CD4-positive, alpha-beta T cell treated with Interleukin-6 for 4 hours (primary cell): ENCODE measurements at regions not wholly inside any gene's neighbourhood (a gene's known extent, or its start where the extent isn't known, plus 50 kb on each side); places are given as distances from the start of the nearest gene placed in this dataset.

Experiments
- DNase-seq: peaks from one replicate; pipeline ENCODE4 v3.0.0-alpha.2; 2020; ENCODE audit warnings: mixed read lengths

- no peak for DNase-seq
These were observed 73.0 kb upstream of the POMGNT2 start for GRCh38 chr3:43178891-43179366.

GRCh38 chr3:43177085-43177484 lies 71.2 kb upstream of the POMGNT2 start:
- DNase-seq: no peak

GRCh38 chr3:43176666-43177065 lies 70.8 kb upstream of the POMGNT2 start:
- no peak for DNase-seq

GRCh38 chr3:43175541-43175940 lies 69.7 kb upstream of the POMGNT2 start:
- DNase-seq: no peak

GRCh38 chr3:43173949-43174348 lies 68.1 kb upstream of the POMGNT2 start:
- no peak for DNase-seq

- no peak for DNase-seq
These were observed 65.9 kb upstream of the POMGNT2 start for GRCh38 chr3:43171748-43172147.

- no peak for DNase-seq
These were observed 64.7 kb upstream of the POMGNT2 start for GRCh38 chr3:43170553-43170952.

- DNase-seq: no peak
These were observed 64.1 kb upstream of the POMGNT2 start for GRCh38 chr3:43169987-43170386.

GRCh38 chr3:43166406-43166805 lies 60.5 kb upstream of the POMGNT2 start:
- no peak for DNase-seq

GRCh38 chr3:43165786-43166185 lies 59.9 kb upstream of the POMGNT2 start:
- DNase-seq: no peak

GRCh38 chr3:43163895-43164493 lies 58.1 kb upstream of the POMGNT2 start:
- DNase-seq: no peak

- peak; percentile 77 for DNase-seq
These were observed 56.6 kb upstream of the POMGNT2 start for GRCh38 chr3:43162230-43163084.

- no peak for DNase-seq
These were observed 55.9 kb upstream of the POMGNT2 start for GRCh38 chr3:43161684-43162229.

- no peak for DNase-seq
These were observed 54.8 kb upstream of the POMGNT2 start for GRCh38 chr3:43160664-43161063.

GRCh38 chr3:43159876-43160255 lies 54.0 kb upstream of the POMGNT2 start:
- DNase-seq: no peak

GRCh38 chr3:43159131-43159875 lies 53.4 kb upstream of the POMGNT2 start:
- no peak for DNase-seq

- DNase-seq: no peak
These were observed 51.1 kb upstream of the POMGNT2 start for GRCh38 chr3:43156812-43157455.

- DNase-seq: no peak
These were observed 49.7 kb upstream of the POMGNT2 start for GRCh38 chr3:43155464-43156121.
